Central memory CD4-positive, alpha-beta T cell (primary cell): ENCODE measurements at regions not wholly inside any gene's neighbourhood (a gene's known extent, or its start where the extent isn't known, plus 50 kb on each side); places are given as distances from the start of the nearest gene placed in this dataset.

Experiments
- DNase-seq: peaks from one replicate; pipeline ENCODE4 v3.0.0; 2022

DNA sequence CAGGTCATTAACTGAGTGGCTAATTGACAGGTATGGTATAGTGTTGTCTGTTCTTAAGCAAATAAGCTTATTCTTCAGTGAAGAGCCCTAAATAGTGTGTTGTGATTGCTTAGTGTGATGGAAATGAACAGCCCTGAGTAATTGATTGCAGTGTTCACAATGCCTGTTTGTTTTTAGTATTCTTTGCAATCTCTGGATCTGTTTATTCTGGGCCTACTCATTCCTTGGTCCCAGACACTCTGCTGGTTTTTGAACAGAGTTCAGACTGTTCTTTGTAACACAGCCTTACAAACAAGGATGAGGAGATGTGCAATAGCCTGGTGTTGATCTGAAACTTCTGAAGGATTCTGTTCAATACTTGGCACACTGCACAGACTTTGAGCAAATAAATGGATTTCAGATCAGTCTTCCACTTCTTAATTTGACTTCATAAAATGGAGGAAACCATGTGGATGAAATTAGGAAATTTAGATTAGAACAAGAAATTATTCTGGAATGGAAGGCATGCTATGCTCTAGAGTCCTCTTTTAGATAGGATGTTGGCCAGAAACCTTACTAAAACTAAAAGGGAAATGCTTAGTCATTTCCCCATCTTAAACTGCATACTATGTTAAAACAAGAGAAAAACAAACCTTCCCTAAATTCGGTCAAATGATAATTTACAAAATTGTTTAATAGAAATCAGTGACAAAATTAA lies 444.2 kb upstream of the SEMA3D start:
- DNase-seq = no peak

GRCh38 chr7:85627791-85628586 lies 441.1 kb upstream of the SEMA3D start:
- DNase-seq = no peak

DNA sequence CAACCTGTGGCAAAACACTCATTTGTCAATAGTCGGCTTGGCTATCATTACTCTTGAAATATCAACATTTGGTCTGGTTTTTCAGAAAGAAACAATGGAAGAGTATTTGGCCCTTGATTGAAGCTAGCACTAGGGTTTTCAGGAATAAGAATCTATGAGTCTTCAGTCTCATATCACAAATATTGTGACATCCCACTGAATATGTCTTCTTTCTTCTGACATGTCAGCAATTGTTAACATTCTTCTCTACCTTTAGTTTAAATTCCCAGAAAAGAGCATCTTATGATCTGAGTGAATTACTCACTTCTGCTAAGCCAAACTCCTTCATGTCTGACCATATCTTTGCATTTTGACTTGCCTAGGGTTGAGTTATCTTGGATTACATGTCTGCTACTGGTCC lies 435.2 kb upstream of the SEMA3D start:
- no peak for DNase-seq

DNA sequence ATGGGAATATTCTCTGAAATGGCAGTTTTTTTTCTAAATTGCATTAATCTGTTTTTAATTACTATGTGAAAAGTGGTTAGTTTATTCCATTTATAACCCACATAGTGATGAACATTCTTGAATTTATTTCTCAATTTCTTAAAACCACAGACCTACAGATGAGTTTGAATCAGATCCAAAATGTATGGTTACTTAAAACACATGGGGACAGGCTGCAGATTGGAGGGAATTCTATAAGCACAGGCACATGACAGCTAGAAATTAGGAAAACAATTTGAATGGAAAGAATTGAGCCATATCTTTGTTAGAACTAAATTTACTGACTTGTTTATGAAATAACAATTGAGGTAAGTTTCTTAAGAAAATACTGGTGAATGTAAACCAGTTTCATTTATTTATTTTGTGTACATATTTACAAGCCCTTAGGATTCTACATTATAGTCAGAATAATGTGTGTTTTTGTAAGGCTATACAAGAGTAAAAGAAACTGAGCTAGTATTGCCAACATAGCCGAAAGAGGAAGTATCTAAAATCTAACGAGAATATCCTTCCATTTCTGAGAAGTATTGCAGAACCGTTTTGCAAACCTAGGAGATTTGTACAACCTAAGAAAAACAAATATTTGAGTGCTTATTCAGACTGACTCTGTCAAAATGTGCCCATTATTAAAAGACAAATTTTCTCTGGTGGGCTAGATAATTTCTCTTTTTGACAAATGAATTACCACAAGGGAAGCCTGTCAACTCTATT lies 434.3 kb upstream of the SEMA3D start:
- no peak for DNase-seq

DNA sequence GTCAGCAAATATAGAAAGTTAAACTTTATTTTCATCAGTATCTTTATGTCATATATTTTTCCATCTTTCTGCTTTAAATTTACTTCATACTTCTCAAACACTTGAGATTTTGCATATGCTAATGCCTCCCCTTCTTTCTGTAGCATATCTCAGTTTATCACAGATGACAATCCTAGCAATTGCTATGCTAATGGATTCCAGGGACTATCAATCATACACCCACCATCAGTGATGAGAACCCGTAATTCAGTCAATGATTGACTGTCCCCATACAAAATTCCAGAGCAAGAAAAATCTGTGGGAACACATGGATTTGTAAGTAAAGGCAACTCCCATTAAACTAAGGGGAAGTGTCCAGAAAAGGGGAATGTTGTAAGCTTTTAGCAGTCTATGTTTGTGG lies 432.4 kb upstream of the SEMA3D start:
- no peak for DNase-seq

- DNase-seq = no peak
Measured at GRCh38 chr7:85614684-85615083, 427.8 kb upstream of the SEMA3D start.

GRCh38 chr7:85612514-85612913 lies 425.7 kb upstream of the SEMA3D start:
- DNase-seq = no peak

GRCh38 chr7:85608804-85609203 lies 421.9 kb upstream of the SEMA3D start:
- no peak for DNase-seq

DNA sequence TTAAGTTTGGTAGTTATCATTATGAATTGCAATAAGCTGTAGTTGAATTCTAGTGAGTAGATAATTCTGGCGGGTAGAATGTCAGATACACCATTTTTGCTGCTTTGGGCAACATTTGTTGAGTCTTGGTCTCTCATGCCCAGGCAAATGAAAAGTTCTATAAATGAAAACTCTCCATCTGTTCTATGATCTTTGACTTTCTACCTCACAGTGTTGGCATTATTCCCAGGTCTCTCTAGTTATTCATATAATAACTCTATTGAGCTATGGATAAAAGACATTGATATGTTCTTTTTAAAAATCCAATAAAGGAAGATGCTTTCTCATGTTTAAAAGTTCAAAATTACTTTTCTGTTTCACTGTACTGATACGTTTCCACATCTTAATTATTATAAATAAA lies 415.3 kb upstream of the SEMA3D start:
- DNase-seq = no peak

GRCh38 chr7:85600395-85600794 lies 413.5 kb upstream of the SEMA3D start:
- DNase-seq = no peak

DNA sequence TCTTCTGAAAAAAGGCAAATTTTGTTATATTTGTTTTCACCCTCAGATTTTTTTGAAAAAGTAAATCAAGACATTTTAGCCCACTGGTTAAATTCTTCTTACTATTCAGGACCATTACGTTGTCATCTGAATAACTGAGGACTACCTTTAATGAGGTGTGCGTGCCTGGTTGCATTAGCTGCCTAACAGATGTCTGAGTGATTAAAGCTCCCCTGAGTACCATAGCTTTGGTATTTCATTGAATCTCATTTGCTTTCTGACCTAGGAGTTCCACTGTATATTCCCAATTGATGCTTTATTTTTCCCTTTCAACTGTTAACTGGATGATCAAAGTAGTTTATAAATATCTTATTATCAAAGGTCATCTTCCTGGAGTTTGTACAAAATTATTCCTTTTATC lies 410.0 kb upstream of the SEMA3D start:
- DNase-seq = no peak

DNA sequence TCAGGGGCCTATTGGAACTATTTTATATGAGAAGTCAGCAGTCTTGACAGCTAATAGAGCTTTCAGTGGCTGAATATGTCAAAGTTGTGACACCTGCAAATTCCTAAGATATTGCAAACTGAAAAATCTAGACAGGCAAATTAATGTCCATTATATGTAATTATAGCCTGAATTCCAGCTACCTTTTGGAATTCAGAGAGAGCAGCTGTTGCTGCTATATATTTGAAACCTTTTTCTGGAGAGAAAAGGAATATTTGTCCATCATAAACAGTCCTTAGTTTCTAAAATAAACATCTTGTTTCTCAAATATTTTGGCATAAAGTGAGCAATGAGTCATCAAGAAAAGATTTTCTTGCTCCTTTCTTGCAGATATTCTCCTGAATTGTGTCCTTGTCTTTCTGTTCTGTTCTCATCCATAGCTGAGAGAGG lies 408.9 kb upstream of the SEMA3D start:
- no peak for DNase-seq

GRCh38 chr7:85593355-85593754 lies 406.5 kb upstream of the SEMA3D start:
- DNase-seq = no peak

GRCh38 chr7:85587785-85588184 lies 400.9 kb upstream of the SEMA3D start:
- no peak for DNase-seq

- DNase-seq = no peak
Measured at GRCh38 chr7:85586091-85586490, 399.2 kb upstream of the SEMA3D start.

DNA sequence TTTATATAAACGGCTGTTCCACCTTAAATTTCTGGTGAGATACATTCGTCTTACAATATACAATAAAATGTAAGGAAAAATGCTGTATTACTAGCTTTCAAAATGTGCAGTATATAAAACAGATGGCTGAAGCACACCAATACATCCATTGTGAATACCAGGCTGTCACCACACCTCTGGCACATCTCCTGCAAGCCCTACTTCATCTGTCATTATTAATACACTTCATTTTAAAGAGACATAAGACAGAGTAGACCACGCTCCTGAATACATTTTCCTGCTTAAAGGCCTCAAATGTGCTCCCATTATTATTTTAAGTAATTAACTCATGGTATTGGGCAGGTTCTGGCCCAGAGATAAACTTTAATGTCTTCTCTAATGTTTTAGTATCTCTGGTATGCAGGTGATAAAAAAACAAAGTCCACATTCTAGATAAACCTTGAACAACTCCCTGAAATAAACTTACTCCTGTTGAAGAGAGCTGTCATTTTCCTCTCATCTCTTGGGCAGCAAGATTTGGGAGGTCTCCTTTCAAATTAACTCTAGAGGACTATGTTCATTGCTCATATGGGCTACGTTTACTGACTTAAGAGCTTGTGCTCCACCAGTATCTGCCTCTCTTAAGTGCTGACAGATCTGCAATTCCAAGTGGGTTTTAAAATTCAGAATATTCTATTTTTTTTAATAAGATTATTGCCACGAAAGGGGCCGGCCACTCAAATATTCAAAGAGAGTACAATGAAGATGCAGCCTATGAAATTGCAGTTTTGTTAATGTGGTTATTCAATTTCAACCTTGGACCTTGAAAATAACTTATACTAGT lies 396.5 kb upstream of the SEMA3D start:
- no peak for DNase-seq

- DNase-seq = no peak
Measured at GRCh38 chr7:85573844-85574243, 387.0 kb upstream of the SEMA3D start.

GRCh38 chr7:85573346-85573745 lies 386.5 kb upstream of the SEMA3D start:
- no peak for DNase-seq

GRCh38 chr7:85570898-85571297 lies 384.0 kb upstream of the SEMA3D start:
- no peak for DNase-seq

GRCh38 chr7:85567983-85568382 lies 381.1 kb upstream of the SEMA3D start:
- DNase-seq = no peak

GRCh38 chr7:85566095-85566794 lies 379.4 kb upstream of the SEMA3D start:
- no peak for DNase-seq

GRCh38 chr7:85565276-85565675 lies 378.4 kb upstream of the SEMA3D start:
- no peak for DNase-seq
